Retinal pigment epithelial cell (primary cell): ENCODE measurements at regions not wholly inside any gene's neighbourhood (a gene's known extent, or its start where the extent isn't known, plus 50 kb on each side); places are given as distances from the start of the nearest gene placed in this dataset.

Experiments used
- DNase-seq: peaks from one replicate; pipeline ENCODE4 v3.0.0-alpha.2; 2010; ENCODE audit warnings: low read depth
- H3K4me3 ChIP-seq: 2 replicates; pipeline ENCODE4 v1.5.1; 2011; ENCODE audit warnings: mild to moderate bottlenecking, low read length, control low read depth, moderate library complexity
- CTCF ChIP-seq: conservative IDR thresholded peaks from 2 replicates; pipeline ENCODE4 v1.5.1; 2011; ENCODE audit warnings: low read depth, low read length, control low read depth, inconsistent platforms

GRCh38 chr12:58602179-58602578, 318.1 kb downstream of the LRIG3 start:
- DNase-seq: no peak
- no peak overlapping the region for H3K4me3 ChIP-seq
- no peak for TF ChIP-seq CTCF

DNA sequence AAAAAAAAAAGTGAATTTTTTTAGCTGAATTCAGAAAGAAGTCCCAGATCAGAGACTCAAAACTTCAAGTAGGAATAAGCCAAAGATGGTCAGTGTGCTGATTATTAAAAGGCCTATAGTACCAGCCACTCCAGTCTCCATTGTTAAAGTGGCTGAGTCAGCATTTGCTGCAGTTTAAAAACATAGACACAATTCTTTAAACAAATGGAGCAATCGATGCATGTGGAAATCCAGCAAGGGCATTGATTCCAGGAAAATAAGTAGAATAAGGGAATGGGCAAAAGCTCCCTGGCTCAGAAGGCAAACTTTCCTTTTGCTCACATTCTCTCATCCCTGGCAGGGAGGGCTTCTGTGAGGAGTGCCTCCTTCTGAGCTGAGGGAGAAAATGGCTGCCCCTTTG, 317.6 kb downstream of the LRIG3 start:
- H3K4me3 ChIP-seq: no peak overlapping the region
- no peak for TF ChIP-seq CTCF
- DNase-seq: no peak

- H3K4me3 ChIP-seq: no peak overlapping the region
- no peak for DNase-seq
- no peak for TF ChIP-seq CTCF
Measured at GRCh38 chr12:58607805-58608204, 312.5 kb downstream of the LRIG3 start.

- TF ChIP-seq CTCF: no peak
- no peak overlapping the region for H3K4me3 ChIP-seq
- DNase-seq: no peak
Measured at GRCh38 chr12:58608711-58609110, 311.6 kb downstream of the LRIG3 start.

GRCh38 chr12:58615047-58615446, 305.3 kb downstream of the LRIG3 start:
- DNase-seq: no peak
- H3K4me3 ChIP-seq: no peak overlapping the region
- no peak for TF ChIP-seq CTCF

DNA sequence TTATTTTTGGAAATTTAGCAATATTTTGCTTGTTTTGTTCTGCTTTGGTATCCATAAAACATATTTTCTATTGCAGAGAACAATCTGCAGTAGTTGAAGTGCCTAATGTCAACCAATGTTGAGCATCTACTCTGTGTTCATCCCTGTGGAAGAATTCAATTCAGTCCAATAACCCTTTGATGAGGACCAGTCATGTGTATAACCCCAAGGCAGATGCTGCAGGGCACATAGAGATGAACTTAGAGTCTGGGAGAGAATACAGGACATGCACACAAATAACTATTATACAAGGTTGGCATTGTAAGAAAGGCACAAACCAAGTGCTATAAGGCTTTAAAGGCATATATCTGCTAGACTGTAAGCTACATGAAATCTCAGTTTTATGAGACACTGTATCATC, 304.7 kb downstream of the LRIG3 start:
- no peak for DNase-seq
- no peak for TF ChIP-seq CTCF
- no peak overlapping the region for H3K4me3 ChIP-seq

GRCh38 chr12:58616618-58617017, 303.7 kb downstream of the LRIG3 start:
- no peak overlapping the region for H3K4me3 ChIP-seq
- DNase-seq: no peak
- TF ChIP-seq CTCF: no peak
